HG03103 (cell line): ENCODE measurements at regions not wholly inside any gene's neighbourhood (a gene's known extent, or its start where the extent isn't known, plus 50 kb on each side); places are given as distances from the start of the nearest gene placed in this dataset.

Experiments used
- ATAC-seq: cut with Tn5 transposase; IDR thresholded peaks from one replicate; pipeline ENCODE4 v1.9.1; 2021; ENCODE audit warnings: low read depth; ENCODE audit not compliant: unreplicated experiment

DNA sequence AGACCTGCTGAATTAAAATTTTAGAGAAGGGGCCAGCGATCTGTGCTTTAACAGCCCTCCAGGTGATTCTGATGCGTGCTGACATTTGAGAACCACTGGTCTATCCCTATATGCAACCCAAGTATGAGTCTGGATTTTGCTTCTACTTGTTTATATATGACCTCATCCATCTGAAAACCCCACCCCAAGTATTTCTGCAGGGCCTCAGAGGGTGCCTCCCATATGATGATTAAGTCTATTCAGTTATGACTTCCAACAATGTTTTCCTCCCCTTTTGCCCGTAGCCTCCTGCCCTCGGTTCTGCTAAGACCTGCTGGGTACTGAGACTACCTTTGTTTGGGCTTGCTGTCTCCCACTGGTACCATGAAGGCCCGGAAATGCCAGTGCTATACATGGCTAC lies 376.0 kb upstream of the SMARCA2 start:
- no peak for ATAC-seq

DNA sequence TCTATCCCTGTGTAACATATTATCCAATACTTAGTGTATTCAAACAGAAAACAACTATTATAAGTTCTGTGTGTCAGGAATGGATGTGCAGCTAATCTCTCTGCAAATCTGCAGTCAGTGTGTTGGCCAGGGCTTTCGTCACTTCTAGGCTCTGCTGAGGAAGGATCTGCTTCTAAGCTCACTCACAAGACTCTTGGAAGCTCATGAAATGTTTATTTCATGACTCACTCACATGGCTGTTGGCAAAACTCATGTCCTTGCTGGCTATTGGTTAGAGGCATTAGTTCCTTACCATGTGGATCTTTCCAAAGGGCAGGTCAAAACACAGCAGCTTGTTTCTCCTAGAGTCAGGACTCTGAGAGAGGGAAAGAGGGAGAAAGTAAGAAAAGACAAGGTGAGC lies 367.4 kb upstream of the SMARCA2 start:
- ATAC-seq: no peak

DNA sequence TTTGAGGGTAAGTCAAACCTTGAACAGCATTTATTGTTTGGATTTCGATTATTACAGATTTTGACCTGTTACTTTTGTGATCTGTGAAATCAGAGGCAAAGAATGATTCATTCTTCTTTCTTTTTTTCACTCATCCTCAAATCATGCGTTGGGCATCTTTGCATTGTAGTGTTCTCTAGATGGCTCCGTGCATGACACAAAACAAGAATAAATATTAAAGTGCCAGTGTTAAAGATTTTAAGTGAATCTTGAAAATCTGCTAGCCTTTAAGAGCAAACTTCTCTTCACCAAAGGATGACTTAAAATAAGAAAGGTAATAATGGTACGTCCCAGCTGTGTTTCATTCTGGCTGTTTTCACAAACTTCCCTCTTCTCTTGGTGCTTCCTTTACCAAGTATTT lies 361.9 kb upstream of the SMARCA2 start:
- no peak for ATAC-seq

DNA sequence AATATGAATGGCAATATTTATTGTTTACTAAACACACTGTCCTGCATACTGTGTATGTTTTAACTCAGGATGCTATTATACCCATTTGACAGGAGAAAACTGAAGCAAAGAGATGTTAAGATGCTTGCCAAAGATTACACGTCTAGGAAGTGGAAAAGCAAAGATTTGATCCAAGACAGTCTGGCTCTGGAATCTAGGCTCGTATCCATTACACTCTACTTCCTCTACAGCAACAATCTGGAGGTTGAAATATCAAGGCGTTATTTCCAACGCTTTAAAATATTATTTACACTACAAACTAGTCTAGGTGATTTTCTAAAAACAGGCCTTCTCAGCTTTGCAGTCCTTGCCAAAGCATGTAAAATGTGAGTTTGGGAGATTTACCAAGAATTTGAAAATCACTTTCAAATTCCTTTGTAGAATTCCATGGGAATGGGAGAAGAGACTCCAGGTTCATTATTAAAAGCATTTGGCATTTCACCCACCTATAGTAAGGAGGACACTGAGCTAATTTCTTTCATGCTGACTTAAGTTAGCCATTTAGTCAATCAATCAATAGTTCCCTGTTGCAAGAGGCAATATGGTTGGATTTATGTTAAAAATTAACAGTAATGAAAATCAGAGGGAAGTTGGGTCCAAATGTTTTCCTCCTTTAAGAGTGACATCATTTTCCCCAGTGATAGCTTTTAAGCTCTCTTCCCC lies 356.3 kb upstream of the SMARCA2 start:
- ATAC-seq: no peak

DNA sequence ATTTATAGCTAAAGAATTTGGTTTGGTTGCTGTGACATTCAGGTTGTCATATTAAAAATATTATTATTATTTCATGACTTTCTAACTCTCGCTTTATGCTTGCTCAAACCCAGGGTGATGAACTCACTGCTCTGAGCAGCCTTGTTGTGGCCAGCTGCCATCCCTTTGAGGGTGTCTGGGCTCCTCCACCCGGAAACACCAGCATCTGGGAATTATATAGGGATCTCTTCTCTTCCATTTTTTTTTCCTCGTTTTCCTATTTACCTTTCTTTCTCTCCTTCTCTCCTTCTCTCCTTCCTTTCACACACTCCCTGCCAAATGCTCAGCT lies 355.8 kb upstream of the SMARCA2 start:
- no peak for ATAC-seq

DNA sequence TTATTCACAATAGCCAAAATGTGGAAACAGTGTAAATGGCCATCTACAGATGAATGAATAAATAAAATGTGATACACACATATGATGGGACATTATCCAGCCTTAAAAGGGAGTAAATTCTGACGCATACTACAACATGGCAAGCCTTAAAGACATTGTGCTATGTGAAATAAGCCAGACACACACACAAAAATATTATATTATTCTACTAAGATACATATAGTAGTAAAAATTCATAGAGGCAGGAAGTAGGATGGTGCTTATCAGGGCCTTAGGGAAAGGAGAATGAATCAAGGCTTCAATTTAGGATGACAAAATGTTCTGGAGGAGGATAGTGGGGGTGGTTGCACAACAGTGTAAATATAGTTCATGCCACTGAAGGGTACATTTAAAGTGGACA lies 346.7 kb upstream of the SMARCA2 start:
- ATAC-seq: no peak

DNA sequence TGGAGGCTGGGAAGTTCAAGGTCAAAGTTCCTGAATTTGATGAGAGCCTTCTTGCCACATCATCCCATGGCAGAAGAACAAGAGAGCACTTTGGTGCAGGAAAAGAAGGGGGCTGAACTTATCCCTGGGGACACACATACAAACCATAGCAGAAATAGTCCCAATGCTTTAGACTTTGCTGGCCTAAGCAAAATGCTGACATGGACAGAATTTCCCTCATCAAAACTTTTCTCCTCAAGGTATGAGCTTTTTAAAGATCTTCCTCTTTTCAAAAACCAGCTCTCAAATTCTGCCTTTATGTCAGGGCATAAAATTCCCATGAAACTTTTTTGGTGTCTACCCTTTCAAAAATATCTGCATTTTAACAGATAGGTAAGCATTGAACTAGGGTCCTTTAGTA lies 341.8 kb upstream of the SMARCA2 start:
- ATAC-seq: no peak

DNA sequence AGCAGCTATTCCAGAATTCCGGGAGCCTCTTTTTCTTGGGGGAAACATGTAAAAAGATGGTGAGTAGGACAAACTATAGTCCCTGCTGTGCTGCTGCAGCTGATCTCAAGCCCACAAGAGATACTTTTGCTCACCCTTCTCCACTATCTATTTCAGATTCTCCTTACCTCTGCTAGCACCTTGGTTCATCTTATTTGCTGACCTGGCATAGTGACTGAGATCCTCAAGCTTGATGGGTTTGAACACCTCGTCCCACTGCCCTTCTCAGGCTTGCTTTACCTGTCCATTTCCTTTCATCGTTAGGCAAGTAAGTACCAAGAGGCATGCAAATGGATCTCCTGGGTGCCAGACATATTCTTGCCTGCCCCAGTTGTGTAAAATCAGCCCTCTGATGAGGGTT lies 338.4 kb upstream of the SMARCA2 start:
- no peak for ATAC-seq

DNA sequence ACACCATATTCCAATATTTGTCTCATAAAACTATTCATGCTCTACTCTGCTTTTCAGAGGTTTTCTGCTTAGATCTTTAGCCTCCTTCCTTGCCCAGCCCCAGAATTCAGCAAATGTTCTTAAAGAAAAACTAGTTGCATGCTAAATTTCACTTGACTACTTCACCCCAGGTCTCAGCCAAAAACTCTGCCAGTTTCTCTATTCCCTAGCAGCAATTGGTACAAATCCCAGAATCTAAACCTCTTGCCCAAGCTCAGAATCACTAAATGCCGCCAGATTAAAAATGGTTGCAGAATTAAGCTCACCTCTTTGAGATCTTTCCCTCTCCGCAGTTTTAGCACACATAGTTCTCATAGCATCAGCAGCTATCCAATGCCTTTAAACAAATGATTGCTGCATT lies 331.2 kb upstream of the SMARCA2 start:
- ATAC-seq: no peak

DNA sequence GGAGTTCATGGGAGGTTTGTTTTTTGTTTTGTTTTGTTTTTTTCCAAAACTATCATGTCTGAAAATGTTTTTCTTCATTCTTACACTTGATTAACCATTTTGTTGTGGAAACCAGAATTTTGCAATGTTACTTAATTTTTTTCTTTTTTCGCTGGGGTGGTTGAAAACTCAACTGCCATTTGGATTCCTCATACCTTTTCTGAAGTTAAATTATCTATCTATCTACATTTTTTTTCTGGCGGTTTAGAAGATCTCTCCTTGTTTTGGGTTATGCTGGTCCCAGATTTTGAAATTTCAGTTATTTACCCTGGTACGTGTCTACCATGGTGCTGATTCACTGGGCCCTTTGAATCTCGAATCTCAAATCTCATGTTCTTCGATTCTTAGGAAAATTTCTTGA lies 316.2 kb upstream of the SMARCA2 start:
- ATAC-seq: no peak

DNA sequence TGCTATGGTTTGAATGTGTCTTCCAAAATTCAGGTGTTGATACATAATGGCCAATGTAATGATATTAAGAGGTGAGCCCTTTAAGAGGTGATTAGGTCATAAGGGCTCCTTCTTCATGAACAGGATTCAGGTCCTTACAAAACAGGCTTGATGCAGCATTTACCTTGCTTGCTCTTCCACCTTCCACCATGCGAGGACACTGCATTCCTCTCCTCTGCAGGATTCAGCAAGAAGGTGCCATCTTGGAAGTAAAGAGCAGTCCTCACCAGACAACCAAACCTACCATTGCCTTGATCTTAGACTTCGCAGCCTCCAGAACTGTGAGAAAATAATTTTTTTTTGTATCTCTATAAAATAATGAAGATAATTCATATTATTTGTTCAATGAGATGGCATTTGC lies 314.0 kb upstream of the SMARCA2 start:
- ATAC-seq: no peak

DNA sequence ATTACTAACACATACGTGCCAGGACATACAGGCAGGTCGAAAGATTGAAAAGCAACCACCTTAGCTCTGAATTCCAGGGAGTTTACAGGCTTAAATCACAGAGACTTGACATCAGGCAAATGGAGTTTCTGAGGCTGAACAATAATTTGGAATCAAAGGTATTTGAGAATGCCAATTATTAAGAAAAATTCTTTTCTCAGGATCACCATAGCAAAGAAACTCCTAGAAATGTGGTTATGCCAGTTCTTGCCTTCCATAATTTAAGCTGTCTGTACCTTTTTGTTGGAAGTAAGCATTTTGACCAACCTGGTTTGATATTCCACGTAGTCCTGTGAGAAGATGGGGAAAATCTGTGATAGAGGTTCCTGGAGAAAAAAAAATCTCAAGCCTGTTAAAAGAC lies 312.4 kb upstream of the SMARCA2 start:
- no peak for ATAC-seq

DNA sequence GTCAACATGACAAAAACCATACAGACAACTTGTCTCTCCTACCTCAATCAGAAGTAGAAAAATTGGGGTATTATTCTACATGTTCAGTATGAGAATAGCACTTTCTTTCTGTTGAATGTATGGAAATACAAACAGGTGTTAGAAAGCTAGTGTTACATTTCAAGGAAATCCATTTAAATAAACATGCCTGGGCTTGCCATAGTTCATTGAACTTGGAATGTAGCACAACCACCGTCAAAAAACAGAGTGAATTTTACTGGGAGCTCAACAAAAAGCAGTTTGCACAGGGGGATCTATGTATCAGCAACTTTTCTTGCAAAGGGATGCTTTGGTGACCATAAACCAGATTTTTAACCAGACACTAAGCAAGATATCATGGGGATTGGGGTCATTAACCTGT lies 307.9 kb upstream of the SMARCA2 start:
- ATAC-seq: no peak

DNA sequence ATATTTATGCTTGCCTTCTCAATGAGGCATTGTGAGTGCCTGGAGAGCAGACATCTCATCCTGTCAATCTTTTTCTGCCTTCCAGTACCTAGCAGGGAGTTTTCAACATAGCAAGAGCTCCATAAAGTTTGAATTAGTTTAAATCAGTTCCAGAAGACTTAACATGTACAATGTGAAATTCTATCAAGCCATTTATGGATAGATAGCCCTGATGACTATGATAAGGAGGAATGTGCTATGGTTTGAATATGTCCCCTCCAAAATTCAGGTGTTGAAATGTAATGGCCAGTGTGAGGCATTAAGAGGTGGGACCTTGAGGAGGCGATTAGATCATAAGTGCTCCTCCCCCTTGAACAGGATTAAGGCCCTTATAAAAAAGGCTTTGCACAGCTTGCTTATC lies 306.9 kb upstream of the SMARCA2 start:
- ATAC-seq: no peak

DNA sequence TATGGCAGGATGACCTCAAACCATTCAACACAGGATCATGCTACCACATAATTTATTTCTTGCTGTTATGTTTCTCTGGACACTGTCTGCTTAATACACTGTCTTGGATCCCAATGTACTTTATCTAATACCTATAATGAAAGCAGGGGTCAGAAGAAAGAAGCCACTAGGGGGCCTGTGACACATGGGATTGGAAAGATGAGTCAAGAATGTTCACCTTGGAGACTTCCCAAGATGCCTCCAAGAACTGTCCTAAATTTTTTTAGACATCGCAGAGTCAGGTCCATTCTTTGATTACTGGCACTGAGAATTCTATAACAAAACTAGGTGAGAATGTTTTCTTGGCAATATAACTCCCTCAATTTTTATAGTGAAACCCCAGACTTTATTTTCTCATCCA lies 305.8 kb upstream of the SMARCA2 start:
- ATAC-seq: no peak

DNA sequence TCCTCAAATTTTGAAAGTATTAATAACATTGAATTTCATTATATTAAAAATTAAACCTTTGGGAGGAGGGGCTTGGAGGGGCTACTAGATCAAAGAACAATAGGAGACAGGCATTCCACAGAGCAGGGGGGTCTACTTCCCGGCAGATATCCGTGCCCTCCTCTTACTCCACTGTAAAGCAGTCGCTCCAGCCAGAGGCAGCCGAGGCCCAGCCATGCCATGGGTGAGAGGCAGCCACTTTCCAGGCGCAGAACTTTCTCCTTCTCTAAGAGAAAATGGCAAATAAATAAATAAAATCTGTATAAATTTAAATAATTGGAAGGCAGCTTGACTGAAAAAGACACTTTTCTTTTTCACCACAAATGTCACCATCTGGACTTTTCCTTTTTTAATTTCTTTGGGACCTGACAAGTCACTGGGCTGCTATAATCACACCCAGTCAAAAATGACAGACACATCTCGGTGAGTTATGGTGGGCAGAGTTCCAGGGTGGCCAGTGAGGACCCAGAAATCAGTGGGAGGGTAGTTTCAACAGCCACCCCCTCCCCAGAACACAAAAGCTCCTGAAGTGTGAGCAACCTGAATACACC lies 302.2 kb upstream of the SMARCA2 start:
- ATAC-seq: no peak

DNA sequence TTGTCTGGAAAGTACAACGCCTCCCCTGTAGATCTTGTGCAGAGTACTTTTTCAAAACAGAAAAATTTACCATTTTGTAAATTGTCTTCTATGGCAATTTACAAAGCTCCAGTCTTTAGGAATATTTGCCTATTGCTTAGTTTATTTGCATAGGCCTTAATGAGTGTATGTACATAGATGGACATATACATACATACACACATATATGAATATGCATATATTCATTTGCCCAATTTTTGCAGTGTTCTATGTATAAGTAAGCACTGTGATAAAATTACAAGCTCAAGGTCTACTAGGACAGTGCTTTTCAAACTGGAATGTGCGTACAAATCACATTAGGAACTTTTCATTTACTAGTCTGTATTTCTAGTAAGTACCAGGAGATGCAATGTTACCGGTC lies 301.3 kb upstream of the SMARCA2 start:
- no peak for ATAC-seq

DNA sequence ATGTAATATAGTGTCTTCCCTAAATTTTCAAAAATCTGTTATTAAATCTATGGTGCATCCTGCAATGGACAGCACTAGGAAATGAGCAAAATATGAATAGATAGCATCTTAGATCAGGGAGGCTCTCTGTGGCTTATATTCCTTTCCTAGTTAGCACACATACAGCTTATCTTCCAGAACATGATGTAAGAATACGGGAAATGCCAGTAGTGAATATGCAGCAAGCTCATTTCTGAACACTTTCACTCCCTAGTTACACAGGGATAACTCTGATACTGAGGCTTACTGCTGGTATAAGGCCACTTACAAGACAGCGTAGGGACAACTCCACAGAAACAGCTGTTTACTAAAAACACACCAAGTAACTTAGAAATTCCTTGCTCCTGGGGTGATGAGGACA lies 297.3 kb upstream of the SMARCA2 start:
- ATAC-seq: no peak

DNA sequence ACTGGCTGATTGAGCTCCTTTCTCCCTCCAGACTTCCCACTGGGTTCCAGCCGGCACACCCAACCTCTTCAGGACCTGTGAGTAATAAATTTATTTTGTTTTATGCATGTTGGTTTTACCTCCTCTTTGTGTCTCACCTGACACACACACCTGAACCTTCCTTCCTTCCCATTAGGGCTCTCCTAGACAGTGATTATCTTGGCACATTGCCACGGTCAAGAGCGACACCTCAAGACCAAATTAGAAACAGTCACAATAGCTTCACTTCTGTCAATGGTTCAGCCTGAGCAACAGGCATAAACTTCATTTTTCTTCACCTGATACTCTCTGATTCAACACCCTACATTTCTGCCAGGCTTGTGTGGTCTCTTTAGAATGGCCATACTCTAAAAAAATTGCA lies 296.3 kb upstream of the SMARCA2 start:
- no peak for ATAC-seq

DNA sequence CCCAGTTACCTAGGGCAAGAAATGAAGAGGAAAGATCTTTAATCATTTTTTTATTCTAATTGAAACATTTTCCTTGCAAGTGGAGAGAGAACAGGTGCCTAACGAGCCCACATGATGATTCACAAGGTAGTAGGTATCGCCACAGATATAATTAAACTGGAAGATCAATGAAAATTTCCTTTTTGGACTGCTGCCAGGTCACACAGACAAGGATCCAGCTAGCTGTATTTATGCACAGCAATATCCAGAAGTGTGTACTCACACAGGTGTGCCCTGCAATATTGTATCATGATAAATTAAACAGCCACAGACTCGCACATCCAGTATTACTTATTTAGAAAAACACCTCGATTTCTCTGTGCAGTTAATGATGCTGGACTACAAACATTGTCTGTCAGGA lies 294.0 kb upstream of the SMARCA2 start:
- ATAC-seq: no peak

DNA sequence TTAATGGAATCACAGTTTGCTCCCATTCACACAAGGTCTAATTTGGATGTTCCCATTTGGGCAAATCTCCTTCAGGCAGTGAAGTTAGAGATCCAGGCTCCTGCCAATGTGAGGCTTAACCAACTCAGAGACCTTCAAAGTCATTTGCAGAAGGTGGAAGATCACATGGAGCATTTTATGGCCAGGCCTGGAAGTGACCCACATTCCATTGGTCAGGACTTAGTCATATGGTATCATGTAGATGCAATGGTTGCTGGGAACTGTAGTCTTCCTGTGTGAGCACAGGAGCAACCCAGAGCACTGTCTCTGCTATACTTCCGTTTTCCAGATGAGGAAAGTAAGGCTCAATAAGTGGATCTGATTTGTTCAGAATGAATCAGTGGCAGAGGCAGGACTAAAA lies 292.7 kb upstream of the SMARCA2 start:
- ATAC-seq: no peak

DNA sequence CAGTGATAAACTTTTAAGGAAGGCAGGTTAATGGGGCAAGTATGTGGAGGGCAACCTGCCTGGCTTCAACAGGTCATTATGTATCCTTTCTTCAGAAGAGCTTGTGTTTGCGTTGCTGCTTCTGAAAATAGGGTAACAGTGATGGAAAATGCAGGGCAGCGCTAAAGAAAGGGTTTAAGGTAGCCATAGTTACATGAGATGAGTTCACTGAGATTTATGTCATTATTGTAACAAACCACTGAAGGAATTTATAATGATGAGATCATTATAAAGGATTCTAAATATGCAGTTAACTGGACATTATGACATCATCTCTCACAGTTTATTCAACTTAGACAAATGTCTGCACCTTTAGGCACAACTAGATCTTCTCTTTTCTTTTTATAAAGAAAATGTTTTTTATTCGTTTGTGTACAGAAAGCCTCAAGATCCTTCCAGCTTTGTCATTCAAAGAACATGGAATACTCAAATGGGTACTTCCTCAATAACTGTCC lies 291.6 kb upstream of the SMARCA2 start:
- no peak for ATAC-seq
